ENCODE measurements at regions not wholly inside any gene's neighbourhood (a gene's known extent, or its start where the extent isn't known, plus 50 kb on each side); places are given as distances from the start of the nearest gene placed in this dataset.

GRCh38 chr5:84535281-84535680, 150.6 kb upstream of the EDIL3 start:
- no peak for DNase-seq
- WGBS, 3 donors: 81 to 85% (median 81%) methylated on average over 3 of the region's 3 CpGs

GRCh38 chr5:84524491-84524890, 139.8 kb upstream of the EDIL3 start:
- H3K36me3 ChIP-seq: no peaks in the 10 kb centered on the region
- H3K4me1 ChIP-seq (ENCODE audit: insufficient read depth): no peaks in the 10 kb centered on the region
- intact Hi-C loops (cut with DNase I): no loop called here
- TF ChIP-seq EP300 (IDR thresholded peaks at IDR 0.05): no peak
- no peak for TF ChIP-seq CTCF (IDR thresholded peaks at IDR 0.05)
- no peak for TF ChIP-seq POLR2A (IDR thresholded peaks at IDR 0.05)
- DNase-seq: no peak
- no peaks in the 10 kb centered on the region for H3K27me3 ChIP-seq
- H3K9me3 ChIP-seq: no peaks in the 10 kb centered on the region
- H3K4me3 ChIP-seq: no peak overlapping the region
- H3K27ac ChIP-seq: no peak overlapping the region

More at GRCh38 chr5:84535281-84535680, 150.6 kb upstream of the EDIL3 start:
- no peaks in the 10 kb centered on the region for H3K4me1 ChIP-seq (ENCODE audit: insufficient read depth)
- intact Hi-C loops (cut with DNase I): no loop called here
- H3K4me3 ChIP-seq: no peak overlapping the region
- no peaks in the 10 kb centered on the region for H3K9me3 ChIP-seq
- no peak overlapping the region for H3K27ac ChIP-seq
- H3K27me3 ChIP-seq: no peaks in the 10 kb centered on the region
- H3K36me3 ChIP-seq: no peaks in the 10 kb centered on the region
- TF ChIP-seq CTCF (IDR thresholded peaks at IDR 0.05) (no peak), POLR2A (IDR thresholded peaks at IDR 0.05) (no peak), EP300 (IDR thresholded peaks at IDR 0.05) (no peak)

- no peak for TF ChIP-seq POLR2A (IDR thresholded peaks at IDR 0.05)
- no peak for TF ChIP-seq EP300 (IDR thresholded peaks at IDR 0.05)
- TF ChIP-seq CTCF (IDR thresholded peaks at IDR 0.05): no peak
- Histone ChIP-seq H3K27ac (no peak overlapping the region), H3K4me3 (no peak overlapping the region), H3K9me3 (no peaks in the 10 kb centered on the region), H3K27me3 (no peaks in the 10 kb centered on the region), H3K36me3 (no peaks in the 10 kb centered on the region), H3K4me1 (ENCODE audit: insufficient read depth) (no peaks in the 10 kb centered on the region)
- intact Hi-C loops (cut with DNase I): no loop called here
- DNase-seq: no peak
- 88 to 91% (median 89%) methylated on average over 3 of the region's 3 CpGs for WGBS, 3 donors
Measured at GRCh38 chr5:84518862-84519261, 134.2 kb upstream of the EDIL3 start.

GRCh38 chr5:84518370-84518769, 133.7 kb upstream of the EDIL3 start:
- H3K27me3 ChIP-seq: no peaks in the 10 kb centered on the region
- TF ChIP-seq CTCF (IDR thresholded peaks at IDR 0.05): no peak
- TF ChIP-seq POLR2A (IDR thresholded peaks at IDR 0.05): no peak
- no peak for TF ChIP-seq EP300 (IDR thresholded peaks at IDR 0.05)
- H3K36me3 ChIP-seq: no peaks in the 10 kb centered on the region
- H3K4me1 ChIP-seq (ENCODE audit: insufficient read depth): no peaks in the 10 kb centered on the region
- no peak for DNase-seq
- H3K4me3 ChIP-seq: no peak overlapping the region
- no peaks in the 10 kb centered on the region for H3K9me3 ChIP-seq
- 97 to 100% (median 98%) methylated on average over 4 of the region's 4 CpGs for WGBS, 3 donors
- intact Hi-C loops (cut with DNase I): no loop called here
- no peak overlapping the region for H3K27ac ChIP-seq

GRCh38 chr5:84506625-84507024, 121.9 kb upstream of the EDIL3 start:
- H3K27ac ChIP-seq: no peak overlapping the region
- H3K27me3 ChIP-seq: peaks cover 3% of the 10 kb centered on the region
- no peak for DNase-seq
- no peaks in the 10 kb centered on the region for H3K9me3 ChIP-seq
- intact Hi-C loops (cut with DNase I): no loop called here
- no peak for TF ChIP-seq CTCF (IDR thresholded peaks at IDR 0.05)
- no peak for TF ChIP-seq EP300 (IDR thresholded peaks at IDR 0.05)
- no peak for TF ChIP-seq POLR2A (IDR thresholded peaks at IDR 0.05)
- no peaks in the 10 kb centered on the region for H3K4me1 ChIP-seq (ENCODE audit: insufficient read depth)
- no peak overlapping the region for H3K4me3 ChIP-seq
- no peaks in the 10 kb centered on the region for H3K36me3 ChIP-seq

Measured in ovary (tissue), 7 donors.